ENCODE measurements at regions not wholly inside any gene's neighbourhood (a gene's known extent, or its start where the extent isn't known, plus 50 kb on each side); places are given as distances from the start of the nearest gene placed in this dataset.

GRCh38 chr3:30069056-30069455, 537.3 kb upstream of the TGFBR2 start:
- no peak for DNase-seq (ENCODE audit: low read depth, low spot score)

DNA sequence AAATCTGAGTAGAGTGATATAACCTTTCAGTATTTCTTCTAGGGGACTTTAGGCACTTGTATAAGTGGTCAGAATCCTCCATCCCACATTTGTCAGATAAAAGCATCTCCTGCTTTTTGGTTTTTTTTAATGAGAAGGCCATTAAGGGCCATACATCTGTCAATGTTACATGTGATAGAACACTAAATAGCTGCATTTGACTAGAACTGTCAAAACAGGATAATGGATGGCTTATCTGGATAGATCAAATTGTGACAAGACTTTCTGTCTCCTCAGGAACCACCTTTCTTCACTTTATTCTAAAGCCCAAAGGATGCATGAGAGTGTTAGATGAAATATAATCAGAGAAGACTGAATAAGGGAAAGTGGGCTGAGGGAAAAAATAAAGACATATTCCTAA, 533.4 kb upstream of the TGFBR2 start:
- DNase-seq (ENCODE audit: low read depth, low spot score): no peak

- DNase-seq (ENCODE audit: low read depth, low spot score): peak; percentile 15
Observed at GRCh38 chr3:30073622-30074021, 532.8 kb upstream of the TGFBR2 start.

- no peak for DNase-seq (ENCODE audit: low read depth, low spot score)
Observed at GRCh38 chr3:30075514-30075913, 530.9 kb upstream of the TGFBR2 start.

- no peak for DNase-seq (ENCODE audit: low read depth, low spot score)
Observed at GRCh38 chr3:30076899-30077298, 529.5 kb upstream of the TGFBR2 start.

DNA sequence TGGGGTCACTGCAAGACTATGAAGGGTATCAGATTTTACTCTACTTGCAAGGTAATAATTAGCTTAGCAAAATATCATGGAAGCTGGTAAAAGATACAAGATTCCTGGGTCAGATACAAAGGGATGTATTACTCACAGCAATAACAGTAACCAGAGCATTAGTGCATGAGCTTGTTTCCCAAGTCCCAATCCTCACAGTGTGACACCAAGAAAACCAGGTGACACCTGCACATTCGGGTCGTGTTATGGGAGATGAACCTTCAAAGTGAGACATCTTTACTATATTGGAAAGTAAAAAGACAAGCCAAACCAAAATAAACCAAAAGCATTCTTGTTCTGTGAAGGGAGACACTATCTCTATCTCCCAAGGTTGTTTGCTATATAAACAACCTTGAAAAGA, 528.7 kb upstream of the TGFBR2 start:
- DNase-seq (ENCODE audit: low read depth, low spot score): no peak

GRCh38 chr3:30078736-30079135, 527.7 kb upstream of the TGFBR2 start:
- no peak for DNase-seq (ENCODE audit: low read depth, low spot score)

DNA sequence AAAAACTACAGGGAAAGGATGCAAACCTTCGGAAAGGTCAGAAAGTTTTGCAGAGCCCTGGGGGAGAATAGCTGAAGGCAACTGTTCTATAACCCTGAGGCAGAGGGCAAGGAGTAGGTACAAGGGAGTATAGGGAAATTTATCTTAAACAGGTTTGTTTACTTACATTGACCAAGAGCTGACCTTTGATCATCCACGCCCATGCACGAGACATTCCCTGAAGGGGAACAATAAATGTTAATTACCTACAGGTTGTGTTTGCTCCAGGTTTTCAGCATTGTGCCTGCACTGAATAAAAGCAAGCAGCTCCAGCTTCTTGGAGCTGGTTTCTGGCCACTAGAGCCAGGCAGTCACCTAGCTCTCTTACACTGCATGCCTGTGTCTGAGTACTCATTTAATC, 524.5 kb upstream of the TGFBR2 start:
- DNase-seq (ENCODE audit: low read depth, low spot score): no peak

- no peak for DNase-seq (ENCODE audit: low read depth, low spot score)
Observed at GRCh38 chr3:30082652-30083051, 523.7 kb upstream of the TGFBR2 start.

DNA sequence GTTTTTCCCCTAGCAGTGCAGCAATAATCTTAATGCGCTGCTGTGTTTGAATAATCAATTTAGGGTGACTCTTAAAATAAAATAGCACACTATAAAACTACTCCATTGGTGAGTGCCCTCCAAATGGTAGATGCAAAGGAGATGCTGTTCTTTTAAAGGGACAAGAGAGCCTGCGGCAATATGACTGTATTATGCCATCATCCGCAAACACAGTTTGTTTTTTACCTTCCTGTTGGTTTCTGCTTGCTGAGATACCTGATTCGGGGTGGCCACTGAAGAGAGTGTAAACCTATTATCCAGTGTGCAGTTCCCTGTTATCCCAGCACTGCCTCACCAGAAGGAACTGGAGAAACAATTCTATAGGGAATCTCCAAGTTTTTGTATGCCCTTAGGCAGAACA, 523.1 kb upstream of the TGFBR2 start:
- no peak for DNase-seq (ENCODE audit: low read depth, low spot score)

- DNase-seq (ENCODE audit: low read depth, low spot score): no peak
Observed at GRCh38 chr3:30084316-30084715, 522.1 kb upstream of the TGFBR2 start.

DNA sequence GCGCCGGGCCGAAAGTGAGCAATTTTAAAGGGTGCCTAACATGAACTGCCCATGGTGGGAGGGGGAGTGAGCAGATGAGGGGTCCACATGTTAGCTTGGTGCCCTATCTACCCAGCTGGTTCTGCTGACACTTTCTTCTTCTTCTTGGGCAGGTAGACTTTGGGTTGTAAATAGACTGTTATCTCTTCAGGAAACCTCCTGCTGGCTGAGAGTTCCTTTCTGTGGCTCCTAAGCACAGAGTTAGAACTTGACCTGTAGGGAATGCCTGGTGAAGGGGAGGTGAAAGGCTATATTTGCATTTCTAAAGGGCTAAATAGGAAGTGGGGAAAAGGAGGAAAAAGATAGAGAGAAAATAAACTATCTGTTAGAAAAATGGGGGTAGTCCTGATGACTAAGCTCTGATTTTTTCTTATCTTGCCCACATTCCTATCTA, 521.4 kb upstream of the TGFBR2 start:
- no peak for DNase-seq (ENCODE audit: low read depth, low spot score)

GRCh38 chr3:30085486-30085885, 520.9 kb upstream of the TGFBR2 start:
- DNase-seq (ENCODE audit: low read depth, low spot score): no peak

- DNase-seq (ENCODE audit: low read depth, low spot score): no peak
Observed at GRCh38 chr3:30091686-30092085, 514.7 kb upstream of the TGFBR2 start.

DNA sequence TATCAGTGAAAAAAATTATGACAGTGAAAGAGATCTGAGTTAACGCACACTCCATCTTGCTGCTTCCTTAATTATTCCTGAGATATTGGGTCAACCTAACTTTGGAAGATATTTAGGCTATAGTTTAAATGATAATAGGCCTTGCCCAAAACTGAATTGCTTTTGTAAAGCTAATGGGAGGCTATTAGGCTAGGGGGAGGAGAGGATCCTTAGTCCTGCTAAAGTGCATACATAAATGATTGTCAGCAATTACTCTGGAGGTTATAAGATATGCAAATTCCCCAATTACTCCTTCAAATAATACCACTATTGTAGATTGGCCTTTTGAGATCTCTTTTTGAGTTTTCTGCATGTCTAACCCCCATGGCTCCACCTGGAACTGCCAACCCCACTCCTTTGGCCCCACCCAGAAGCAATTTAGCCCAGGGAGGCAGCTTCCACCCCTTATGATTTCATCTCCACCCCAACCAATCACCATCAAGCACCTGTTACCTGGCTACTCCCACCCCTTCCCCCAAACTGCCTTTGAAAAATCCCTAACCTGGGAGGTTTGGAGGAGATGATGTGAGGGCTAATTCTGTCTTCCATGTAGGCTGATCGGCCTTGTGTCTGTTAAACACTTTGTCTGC, 509.3 kb upstream of the TGFBR2 start:
- no peak for DNase-seq (ENCODE audit: low read depth, low spot score)

DNA sequence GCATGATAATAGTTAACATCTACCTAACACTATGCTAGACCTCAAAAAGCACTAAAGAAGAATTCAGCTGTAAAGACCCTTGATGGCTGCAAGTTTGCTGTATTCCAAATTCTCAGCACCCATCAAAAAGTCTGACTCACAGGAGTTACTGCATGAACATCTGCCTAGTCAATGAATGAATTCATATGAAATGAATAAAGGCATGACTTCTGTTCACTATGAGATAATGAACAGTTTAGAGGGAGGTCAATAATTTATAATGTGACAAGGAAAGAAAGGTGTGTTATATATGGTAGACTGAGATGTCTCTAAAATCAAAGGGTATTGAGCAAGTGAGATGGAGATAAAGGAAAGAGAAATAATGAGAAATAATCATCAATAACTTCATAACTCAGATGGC, 508.2 kb upstream of the TGFBR2 start:
- DNase-seq (ENCODE audit: low read depth, low spot score): peak; percentile 3

GRCh38 chr3:30098653-30099455, 507.5 kb upstream of the TGFBR2 start:
- DNase-seq (ENCODE audit: low read depth, low spot score): peak; percentile 51

GRCh38 chr3:30102356-30102755, 504.0 kb upstream of the TGFBR2 start:
- DNase-seq (ENCODE audit: low read depth, low spot score): no peak

DNA sequence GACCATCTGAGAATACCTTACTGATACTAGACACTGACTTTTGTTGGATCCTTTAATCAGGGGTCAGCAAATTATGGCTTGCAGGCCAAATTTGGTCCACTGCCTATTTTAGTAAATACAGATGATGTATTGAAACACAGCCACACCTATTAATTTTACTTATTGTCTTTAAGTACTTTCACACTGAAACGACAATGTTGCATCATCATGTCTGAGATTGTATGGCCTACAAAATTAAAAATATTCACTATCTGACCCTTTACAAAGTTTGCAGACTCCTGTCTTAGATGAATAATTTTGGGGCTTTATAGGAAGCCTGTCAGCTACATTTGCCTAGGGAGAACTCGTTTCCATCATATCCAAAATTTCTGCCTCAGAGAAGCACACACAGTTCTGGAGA, 503.2 kb upstream of the TGFBR2 start:
- DNase-seq (ENCODE audit: low read depth, low spot score): no peak

- DNase-seq (ENCODE audit: low read depth, low spot score): no peak
Observed at GRCh38 chr3:30107531-30107930, 498.9 kb upstream of the TGFBR2 start.

DNA sequence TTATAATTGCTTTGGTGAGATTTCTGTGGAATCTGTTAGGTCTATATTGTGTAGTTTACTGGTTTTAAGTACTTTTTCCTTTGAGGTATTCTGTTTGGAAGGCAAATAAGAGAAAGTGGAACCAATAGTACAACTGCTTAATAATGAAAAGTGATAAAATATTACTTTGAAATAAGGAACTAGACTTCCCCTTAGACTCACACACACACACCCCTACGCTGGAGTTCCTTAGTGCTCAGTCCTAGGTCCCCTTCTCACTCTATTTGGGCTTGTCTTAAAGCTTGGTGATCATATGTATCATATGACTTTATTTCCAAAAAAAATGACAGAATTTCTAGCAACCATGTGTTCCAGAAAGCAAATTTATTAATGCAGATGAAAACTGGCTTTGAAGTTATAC, 494.0 kb upstream of the TGFBR2 start:
- no peak for DNase-seq (ENCODE audit: low read depth, low spot score)

- DNase-seq (ENCODE audit: low read depth, low spot score): peak; percentile 65
Observed at GRCh38 chr3:30112902-30113484, 493.4 kb upstream of the TGFBR2 start.

DNA sequence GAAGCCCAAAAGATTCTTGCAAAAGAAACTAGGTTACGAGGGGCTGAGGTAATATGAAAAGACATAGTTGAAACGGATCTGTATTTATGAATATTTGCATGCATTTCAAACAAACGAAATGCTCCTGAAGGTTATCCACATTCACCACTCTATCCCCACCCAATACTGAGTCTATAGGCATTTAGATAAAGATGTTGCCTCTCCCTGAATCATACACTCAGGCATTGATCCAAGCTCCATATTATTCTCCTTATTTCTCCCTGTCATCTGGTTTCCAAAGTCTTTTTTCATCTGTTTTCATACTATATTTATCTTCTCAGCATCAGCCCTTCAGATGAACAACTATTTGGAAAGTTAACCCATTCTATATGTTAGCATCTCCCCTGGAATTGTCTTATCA, 492.5 kb upstream of the TGFBR2 start:
- no peak for DNase-seq (ENCODE audit: low read depth, low spot score)
